Jurkat, Clone E6-1 (cell line): ENCODE measurements at regions not wholly inside any gene's neighbourhood (a gene's known extent, or its start where the extent isn't known, plus 50 kb on each side); places are given as distances from the start of the nearest gene placed in this dataset.
A peak's percentile ranks its signal among the peaks of the same experiment; 100 is the strongest.
"Not testable (repeated sequence)": the region's sequence is repeated elsewhere in the genome, so short reads cannot be mapped to it uniquely, and the experiment has no call there.

ENCODE experiments used
- DNase-seq: peaks from one replicate; pipeline ENCODE4 v3.0.0-alpha.2; 2011; ENCODE audit warnings: low read depth, low spot score
- H3K4me3 ChIP-seq: 2 replicates; pipeline ENCODE4 v1.5.1; 2011; ENCODE audit warnings: mild to moderate bottlenecking, low read length, control low read depth, moderate library complexity

GRCh38 chr17:445839-446238, 93.2 kb upstream of the RPH3AL start, which contains the start of gene RFLNB:
TSS of gene RFLNB (minus strand) at chr17:445939.
- H3K4me3 ChIP-seq, DNase-seq: not testable (repeated sequence)

- no peak for DNase-seq
- no peak overlapping the region for H3K4me3 ChIP-seq
Observed at GRCh38 chr17:444879-445454, 92.4 kb upstream of the RPH3AL start.

GRCh38 chr17:443109-443508, 90.5 kb upstream of the RPH3AL start:
- no peak for DNase-seq
- H3K4me3 ChIP-seq: no peak overlapping the region

- DNase-seq: no peak
- no peak overlapping the region for H3K4me3 ChIP-seq
Observed at GRCh38 chr17:441155-441950, 88.7 kb upstream of the RPH3AL start.

GRCh38 chr17:438191-438590, 85.6 kb upstream of the RPH3AL start:
- no peak for DNase-seq
- no peak overlapping the region for H3K4me3 ChIP-seq

- no peak overlapping the region for H3K4me3 ChIP-seq
- no peak for DNase-seq
Observed at GRCh38 chr17:437545-437944, 84.9 kb upstream of the RPH3AL start.

- H3K4me3 ChIP-seq: no peak overlapping the region
- DNase-seq: no peak
Observed at GRCh38 chr17:436571-436970, 84.0 kb upstream of the RPH3AL start.

GRCh38 chr17:432471-432870, 79.9 kb upstream of the RPH3AL start:
- H3K4me3 ChIP-seq, DNase-seq: not testable (repeated sequence)

- DNase-seq: no peak
- H3K4me3 ChIP-seq: no peak overlapping the region
Observed at GRCh38 chr17:431494-431893, 78.9 kb upstream of the RPH3AL start.

GRCh38 chr17:429589-429988, 77.0 kb upstream of the RPH3AL start:
- H3K4me3 ChIP-seq: no peak overlapping the region
- DNase-seq: no peak

GRCh38 chr17:428414-428813, 75.8 kb upstream of the RPH3AL start:
- no peak overlapping the region for H3K4me3 ChIP-seq
- no peak for DNase-seq

- no peak for DNase-seq
- no peak overlapping the region for H3K4me3 ChIP-seq
Observed at GRCh38 chr17:427891-428290, 75.3 kb upstream of the RPH3AL start.

- H3K4me3 ChIP-seq: no peak overlapping the region
- DNase-seq: no peak
Observed at GRCh38 chr17:427327-427726, 74.7 kb upstream of the RPH3AL start.

- no peak for DNase-seq
- no peak overlapping the region for H3K4me3 ChIP-seq
Observed at GRCh38 chr17:422196-422930, 69.8 kb upstream of the RPH3AL start.

GRCh38 chr17:420479-421175, 68.0 kb upstream of the RPH3AL start:
- no peak for DNase-seq

GRCh38 chr17:419073-419735, 66.6 kb upstream of the RPH3AL start:
- no peak overlapping the region; the same call in 1 of the 2 replicates for H3K4me3 ChIP-seq
- peak; percentile 88 for DNase-seq

More at GRCh38 chr17:420479-421175, 68.0 kb upstream of the RPH3AL start:
- H3K4me3 ChIP-seq: no peak overlapping the region

GRCh38 chr17:418421-418751, 65.8 kb upstream of the RPH3AL start:
- peak overlapping the region; percentile 21 for H3K4me3 ChIP-seq
- peak; percentile 94 for DNase-seq

GRCh38 chr17:417691-418420, 65.2 kb upstream of the RPH3AL start:
- no peak for DNase-seq
- peak overlapping the region; percentile 9; the same call in 1 of the 2 replicates for H3K4me3 ChIP-seq
